Hematopoietic multipotent progenitor cell treated with erythropoietin and hydrocortisone succinate and interleukin-3 and kit ligand, for 15 days (in vitro differentiated cells): ENCODE measurements at regions not wholly inside any gene's neighbourhood (a gene's known extent, or its start where the extent isn't known, plus 50 kb on each side); places are given as distances from the start of the nearest gene placed in this dataset.
"Not testable (repeated sequence)": the region's sequence is repeated elsewhere in the genome, so short reads cannot be mapped to it uniquely, and the experiment has no call there.

Experiments
- DNase-seq: peaks from one replicate; pipeline ENCODE4 v3.0.0-alpha.2; 2015; ENCODE audit warnings: low spot score

DNA sequence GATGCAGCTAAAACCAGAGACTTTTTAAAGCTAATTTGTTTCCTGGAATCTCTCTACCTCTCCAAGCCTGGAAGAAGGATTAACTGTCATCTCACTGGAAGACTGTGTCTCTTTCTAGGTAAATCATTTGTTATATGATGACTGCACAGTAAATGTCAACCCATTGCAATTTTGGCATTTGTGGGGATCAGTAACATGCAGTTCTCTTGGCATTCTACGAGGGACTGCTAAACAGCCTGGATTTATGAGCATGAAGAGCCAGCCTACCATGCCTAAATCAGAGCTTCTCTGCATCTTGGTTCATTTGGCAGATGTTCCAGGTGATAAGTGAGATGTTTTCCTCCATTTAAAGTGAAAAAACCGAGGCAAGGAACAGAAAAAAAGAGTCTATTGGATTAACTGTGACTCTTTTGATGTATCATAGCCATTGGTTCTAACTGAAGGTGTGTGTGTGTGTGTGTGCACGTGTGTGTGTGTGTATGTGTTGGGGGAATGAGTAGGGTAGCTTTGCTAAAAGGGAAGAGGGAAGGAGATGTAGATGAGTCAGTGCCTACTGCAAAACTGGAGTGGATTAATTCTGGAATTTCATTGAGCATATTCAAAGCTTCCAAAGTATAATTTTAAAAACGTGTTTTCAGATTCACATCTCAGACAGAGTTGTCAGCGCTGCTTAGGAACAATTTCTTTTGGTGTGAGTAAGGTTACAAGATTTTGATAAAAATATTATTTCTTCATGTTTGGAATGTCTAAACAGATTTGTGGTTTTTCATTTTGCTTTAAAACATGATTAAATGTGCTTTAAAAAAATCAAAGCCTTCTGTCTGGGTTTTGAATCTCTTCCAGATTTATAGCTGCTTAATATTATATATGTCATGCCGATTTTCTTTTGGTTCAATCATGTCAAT is 123.2 kb upstream of the LNX1 start:
- no peak for DNase-seq

DNA sequence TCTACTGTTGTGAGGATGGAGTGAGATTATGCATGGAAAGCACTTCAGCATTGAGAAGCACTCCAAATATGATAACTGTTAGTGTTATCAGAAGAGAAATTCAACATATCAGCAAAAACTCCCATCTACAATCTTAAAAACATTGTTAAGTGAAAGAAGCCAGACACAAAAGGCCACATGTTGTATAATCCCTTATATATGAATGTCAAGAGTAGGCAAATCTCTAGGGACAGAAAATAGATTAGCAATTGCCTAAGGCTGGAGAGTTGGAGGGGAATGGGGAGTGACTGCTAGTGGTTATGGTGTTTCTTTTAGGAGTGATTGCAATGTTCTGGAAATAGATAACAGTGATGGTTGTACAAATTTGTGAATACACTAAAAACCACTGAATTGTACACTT is 122.5 kb upstream of the LNX1 start:
- DNase-seq = no peak

DNA sequence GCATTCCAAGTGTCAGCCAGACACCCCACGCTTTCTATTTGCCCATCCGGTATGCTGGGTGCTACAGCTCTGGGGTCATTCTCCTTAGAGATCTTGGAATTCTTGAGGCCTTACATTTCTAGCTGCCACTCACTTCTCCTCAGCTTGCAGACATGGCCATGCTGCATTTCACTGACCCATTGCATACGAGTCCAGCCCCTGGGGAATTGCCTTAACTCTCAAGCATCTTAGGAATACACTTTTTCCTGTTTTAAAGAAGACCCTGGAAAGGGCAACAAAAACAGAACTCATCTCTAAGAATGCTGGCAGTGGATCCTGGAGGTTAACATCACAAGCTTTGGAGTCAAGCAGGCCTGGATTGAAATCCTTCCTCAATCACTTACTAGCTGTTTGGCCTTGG is 122.0 kb upstream of the LNX1 start:
- no peak for DNase-seq

- no peak for DNase-seq
Measured at GRCh38 chr4:53712408-53713020, 121.2 kb upstream of the LNX1 start.

DNA sequence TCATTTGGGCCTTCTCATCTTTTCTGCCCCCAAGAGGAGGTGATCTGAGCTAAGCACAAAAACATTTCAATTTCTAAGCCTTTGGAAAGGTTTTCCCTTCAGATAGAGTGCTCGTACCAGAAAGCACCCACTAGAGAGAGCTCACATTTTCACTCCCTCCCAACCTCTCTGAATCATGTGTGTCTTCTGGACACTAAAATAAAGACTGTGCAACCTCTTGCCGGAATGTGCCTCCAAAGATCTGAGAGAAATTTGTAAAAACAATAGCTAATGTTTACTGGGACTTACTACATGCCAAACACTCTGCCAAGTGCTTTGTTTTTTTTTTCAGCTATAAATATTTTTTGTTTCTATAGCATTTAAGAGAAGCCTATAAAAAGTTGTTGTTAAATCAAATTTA is 120.6 kb upstream of the LNX1 start:
- no peak for DNase-seq

DNA sequence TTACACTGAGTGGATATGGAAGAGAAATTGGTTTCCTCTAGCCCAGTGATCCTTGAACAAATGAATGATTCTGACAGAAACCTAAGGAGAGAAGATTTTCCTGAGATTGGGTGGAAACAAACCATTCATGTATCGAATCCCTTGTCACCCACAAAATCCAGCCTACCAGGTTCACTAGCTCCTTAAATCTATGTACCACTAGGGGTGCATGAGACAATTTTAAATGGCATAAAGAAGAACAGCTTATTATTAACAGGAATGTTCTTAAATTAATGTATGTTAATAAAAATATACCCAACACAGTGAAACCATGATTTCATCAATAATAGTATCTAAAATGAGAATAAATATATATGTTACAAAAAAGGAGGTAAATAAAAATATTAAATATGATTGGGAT is 118.4 kb upstream of the LNX1 start:
- DNase-seq = no peak

GRCh38 chr4:53707491-53707890 is 116.2 kb upstream of the LNX1 start:
- DNase-seq = no peak

GRCh38 chr4:53706422-53707032 is 115.2 kb upstream of the LNX1 start:
- DNase-seq = no peak

- DNase-seq = no peak
Measured at GRCh38 chr4:53705972-53706371, 114.7 kb upstream of the LNX1 start.

- no peak for DNase-seq
Measured at GRCh38 chr4:53705151-53705764, 114.0 kb upstream of the LNX1 start.

DNA sequence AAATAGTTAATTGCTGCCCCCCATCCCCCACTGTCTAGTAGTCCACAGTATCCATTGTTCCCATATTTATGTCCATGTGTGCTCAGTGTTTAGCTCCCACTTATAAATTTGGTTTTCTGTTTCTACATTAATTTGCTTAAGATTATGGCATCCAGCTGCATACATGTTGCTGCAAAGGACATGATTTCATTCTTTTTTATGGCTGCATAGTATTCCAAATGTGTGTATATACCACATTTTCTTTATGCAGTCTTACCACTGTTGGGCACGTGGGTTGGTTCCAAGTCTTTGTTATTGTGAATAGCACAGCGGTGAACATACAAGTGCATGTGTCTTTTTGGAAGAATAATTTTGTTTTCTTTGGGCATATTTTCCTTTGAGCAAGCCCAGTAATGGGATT is 113.0 kb upstream of the LNX1 start:
- no peak for DNase-seq

DNA sequence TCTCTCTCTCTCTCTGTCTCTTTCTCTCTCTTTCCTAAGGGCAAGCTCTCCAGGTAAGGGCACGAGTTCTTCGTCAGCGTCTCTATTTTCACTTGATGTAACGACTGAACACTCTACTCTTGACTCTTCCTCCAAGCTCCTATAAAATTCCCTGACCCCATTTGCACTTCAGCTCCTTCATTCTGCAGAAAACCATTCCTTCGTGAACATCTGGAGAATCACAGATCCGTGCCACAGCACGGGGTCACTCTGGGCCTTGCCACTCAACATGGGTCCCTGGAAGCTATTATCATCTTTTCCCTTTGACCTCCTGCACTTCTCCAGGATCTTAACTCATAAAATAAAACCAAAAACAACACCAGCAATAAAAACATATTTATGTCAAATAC is 112.0 kb upstream of the LNX1 start:
- no peak for DNase-seq

- no peak for DNase-seq
Measured at GRCh38 chr4:53702334-53703266, 111.3 kb upstream of the LNX1 start.

DNA sequence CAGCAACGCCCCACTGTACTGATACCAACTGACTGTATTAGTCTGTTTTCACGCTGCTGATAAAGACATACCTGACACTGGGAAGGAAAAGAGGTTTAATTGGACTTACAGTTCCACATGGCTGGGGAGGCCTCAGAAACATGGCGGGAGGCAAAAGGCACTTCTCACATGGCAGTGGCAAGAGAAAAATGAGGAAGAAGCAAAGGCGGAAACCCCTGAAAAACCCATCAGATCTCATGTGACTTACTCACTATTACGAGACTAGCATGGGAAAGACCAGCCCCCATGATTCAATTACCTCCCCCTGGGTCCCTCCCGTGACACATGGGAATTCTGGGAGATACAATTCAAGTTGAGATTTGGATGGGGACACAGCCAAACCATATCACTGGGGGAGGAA is 110.0 kb upstream of the LNX1 start:
- not testable (repeated sequence) for DNase-seq

- DNase-seq = not testable (repeated sequence)
Measured at GRCh38 chr4:53699310-53699709, 108.0 kb upstream of the LNX1 start.

DNA sequence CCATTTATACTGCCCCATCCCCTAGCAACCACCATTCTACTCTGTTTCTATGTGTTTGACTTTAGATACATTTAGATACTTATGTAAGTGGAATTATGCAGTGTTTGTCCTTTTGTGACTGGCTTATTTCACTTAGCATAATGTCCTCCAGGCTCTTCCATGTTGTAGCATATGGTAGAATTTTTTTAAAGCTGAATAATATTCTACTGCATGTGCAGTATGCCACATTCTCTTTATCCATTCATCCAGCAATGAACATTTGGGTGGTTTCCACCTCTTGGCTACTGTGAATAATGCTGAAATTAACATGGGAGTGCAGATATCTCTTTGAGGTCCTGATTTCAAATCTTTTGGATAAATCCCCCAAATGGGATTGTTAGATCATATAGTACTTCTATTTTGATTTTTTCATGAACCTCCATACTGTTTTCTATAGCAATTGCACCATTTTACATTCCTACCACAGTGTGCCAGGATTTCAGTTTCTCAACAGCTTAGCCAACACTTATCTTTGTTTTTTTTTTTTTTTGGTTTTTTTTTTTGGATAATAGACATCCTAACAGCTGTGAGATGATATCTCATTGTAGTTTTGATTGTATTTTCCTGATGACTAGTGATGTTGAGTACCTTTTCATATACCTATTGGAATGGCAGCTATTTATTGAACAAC is 105.9 kb upstream of the LNX1 start:
- no peak for DNase-seq

DNA sequence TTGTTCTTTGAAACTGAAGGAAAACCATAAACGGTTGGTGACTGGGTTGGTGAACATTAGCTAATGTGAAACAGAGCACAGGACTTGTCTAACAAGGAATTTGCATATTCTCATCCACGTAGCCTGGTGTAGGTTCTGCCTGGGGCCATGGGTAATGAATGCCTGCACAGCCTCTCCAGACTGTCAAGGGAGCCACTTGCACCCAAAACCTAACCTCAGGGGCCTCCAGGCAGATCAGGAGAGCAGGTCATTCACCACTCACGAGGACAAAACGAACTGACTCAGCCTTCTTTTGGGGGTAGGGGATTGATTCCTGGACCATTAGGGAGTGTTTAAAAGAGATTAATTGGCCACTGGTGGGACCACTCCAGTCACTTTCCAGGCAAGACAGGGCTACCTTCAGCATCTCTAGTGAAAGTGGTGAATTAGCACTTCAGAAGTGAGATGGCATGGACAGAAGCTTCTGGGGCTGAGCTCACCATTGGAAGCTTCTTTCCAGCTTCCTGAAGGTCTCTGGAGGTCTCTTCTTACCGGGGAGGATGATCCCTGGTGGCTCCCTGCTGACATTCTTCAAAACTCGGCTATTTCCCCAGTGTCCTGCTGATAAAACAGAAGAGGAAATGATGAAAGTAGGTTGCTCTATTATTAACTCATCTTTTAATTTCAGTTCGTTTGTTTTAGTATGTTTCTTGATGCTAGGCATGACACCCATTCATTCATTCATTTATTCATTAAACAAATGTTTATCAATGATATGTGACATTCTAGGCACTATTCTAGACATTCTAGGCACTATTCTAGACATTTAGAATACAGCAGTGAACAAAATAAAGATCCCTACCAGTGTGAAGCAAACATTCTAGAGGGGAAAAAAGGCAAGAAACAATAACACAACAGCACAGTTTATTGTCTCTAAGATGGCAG is 104.5 kb upstream of the LNX1 start:
- no peak for DNase-seq

- no peak for DNase-seq
Measured at GRCh38 chr4:53694666-53695065, 103.4 kb upstream of the LNX1 start.

DNA sequence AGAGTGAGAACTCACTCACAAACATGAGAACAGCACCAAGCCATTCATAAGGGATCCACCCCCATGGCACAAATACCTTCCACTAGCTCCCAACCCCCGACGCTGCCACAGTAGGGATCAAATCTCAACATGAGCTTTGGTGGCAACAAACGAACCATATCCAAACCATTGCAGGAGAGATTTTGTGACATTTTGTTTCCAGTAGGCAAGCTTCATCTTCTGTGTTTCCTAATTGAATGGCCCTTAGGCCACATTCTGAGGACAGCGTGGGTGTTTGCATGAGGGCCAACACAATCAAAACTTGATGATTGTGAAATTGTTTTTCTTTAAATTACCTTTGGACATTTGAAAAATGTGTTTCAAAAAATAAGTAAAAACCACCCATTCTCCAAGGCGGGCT is 102.6 kb upstream of the LNX1 start:
- DNase-seq = no peak

DNA sequence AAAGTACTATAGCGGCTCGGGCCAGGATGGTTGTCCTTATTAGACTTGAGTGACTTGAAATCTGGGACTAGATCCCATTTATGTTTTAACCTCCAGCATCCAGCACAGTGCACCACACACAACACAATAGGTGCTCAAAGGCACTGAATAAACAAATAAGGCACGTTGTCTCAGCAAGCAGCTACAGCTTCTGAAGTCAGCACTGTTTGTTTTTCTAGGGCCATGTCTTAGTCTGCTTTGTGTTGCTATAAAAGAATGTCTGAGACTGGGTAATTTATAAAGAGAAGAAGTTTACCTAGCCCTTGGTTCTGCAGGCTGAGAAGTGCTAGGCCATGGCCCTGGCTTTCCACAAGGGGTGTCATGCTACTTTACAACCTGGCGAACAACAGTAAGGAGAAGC is 102.1 kb upstream of the LNX1 start:
- DNase-seq = no peak
